ENCODE measurements at regions not wholly inside any gene's neighbourhood (a gene's known extent, or its start where the extent isn't known, plus 50 kb on each side); places are given as distances from the start of the nearest gene placed in this dataset.

- Histone ChIP-seq H3K27me3 (ENCODE audit: control insufficient read depth, insufficient read depth, low read length) (no peaks in the 10 kb centered on the region), H3K27ac (ENCODE audit: low read depth in 2 of 2, low read length in 2 of 2) (no peak overlapping the region), H3K4me3 (ENCODE audit: low read length in 3 of 3) (no peak overlapping the region), H3K36me3 (ENCODE audit: control insufficient read depth in 2 of 3, insufficient read depth in 3 of 3, low read length in 3 of 3) (no peaks in the 10 kb centered on the region), H3K9me3 (ENCODE audit: control insufficient read depth in 2 of 3, insufficient read depth in 1 of 3, low read length in 3 of 3) (no peaks in the 10 kb centered on the region), H3K4me1 (ENCODE audit: control insufficient read depth in 2 of 3, insufficient read depth in 2 of 3, low read depth in 1 of 3, low read length in 3 of 3) (no peaks in the 10 kb centered on the region), H3K9ac (ENCODE audit: low read length in 3 of 3) (no peak overlapping the region)
- no peak for FAIRE-seq
- no peak for DNase-seq
- intact Hi-C loops (cut with DNase I), result no loop called here
- TF ChIP-seq CTCF (IDR thresholded peaks at IDR 0.05; ENCODE audit: borderline replicate concordance, extremely low read depth, insufficient read depth), result no peak
Measured at GRCh38 chr14:96997269-96997668, 200.1 kb downstream of the VRK1 start.

- Histone ChIP-seq H3K27me3 (ENCODE audit: control insufficient read depth, insufficient read depth, low read length) (no peaks in the 10 kb centered on the region), H3K9me3 (ENCODE audit: control insufficient read depth in 2 of 3, insufficient read depth in 1 of 3, low read length in 3 of 3) (no peaks in the 10 kb centered on the region), H3K27ac (ENCODE audit: low read depth in 2 of 2, low read length in 2 of 2) (no peak overlapping the region), H3K4me1 (ENCODE audit: control insufficient read depth in 2 of 3, insufficient read depth in 2 of 3, low read depth in 1 of 3, low read length in 3 of 3) (no peaks in the 10 kb centered on the region), H3K4me3 (ENCODE audit: low read length in 3 of 3) (no peak overlapping the region), H3K36me3 (ENCODE audit: control insufficient read depth in 2 of 3, insufficient read depth in 3 of 3, low read length in 3 of 3) (no peaks in the 10 kb centered on the region), H3K9ac (ENCODE audit: low read length in 3 of 3) (no peak overlapping the region)
- FAIRE-seq (no peak), DNase-seq (no peak)
- intact Hi-C loops (cut with DNase I), result no loop called here
- TF ChIP-seq CTCF (IDR thresholded peaks at IDR 0.05; ENCODE audit: borderline replicate concordance, extremely low read depth, insufficient read depth), result no peak
Measured at GRCh38 chr14:96997996-96998395, 200.8 kb downstream of the VRK1 start.

- Histone ChIP-seq H3K9ac (ENCODE audit: low read length in 3 of 3) (no peak overlapping the region), H3K4me1 (ENCODE audit: control insufficient read depth in 2 of 3, insufficient read depth in 2 of 3, low read depth in 1 of 3, low read length in 3 of 3) (no peaks in the 10 kb centered on the region), H3K36me3 (ENCODE audit: control insufficient read depth in 2 of 3, insufficient read depth in 3 of 3, low read length in 3 of 3) (no peaks in the 10 kb centered on the region), H3K9me3 (ENCODE audit: control insufficient read depth in 2 of 3, insufficient read depth in 1 of 3, low read length in 3 of 3) (no peaks in the 10 kb centered on the region), H3K27ac (ENCODE audit: low read depth in 2 of 2, low read length in 2 of 2) (no peak overlapping the region), H3K27me3 (ENCODE audit: control insufficient read depth, insufficient read depth, low read length) (no peaks in the 10 kb centered on the region), H3K4me3 (ENCODE audit: low read length in 3 of 3) (no peak overlapping the region)
- intact Hi-C loops (cut with DNase I), result no loop called here
- DNase-seq (no peak), FAIRE-seq (no peak)
- TF ChIP-seq CTCF (IDR thresholded peaks at IDR 0.05; ENCODE audit: borderline replicate concordance, extremely low read depth, insufficient read depth), result no peak
Measured at GRCh38 chr14:96999654-97000155, 202.5 kb downstream of the VRK1 start.

GRCh38 chr14:97002454-97002853, 205.3 kb downstream of the VRK1 start:
- no peak for TF ChIP-seq CTCF (IDR thresholded peaks at IDR 0.05; ENCODE audit: borderline replicate concordance, extremely low read depth, insufficient read depth)
- no peak for FAIRE-seq

More at GRCh38 chr14:97002454-97002853, 205.3 kb downstream of the VRK1 start:
- Histone ChIP-seq H3K27me3 (ENCODE audit: control insufficient read depth, insufficient read depth, low read length) (no peaks in the 10 kb centered on the region), H3K36me3 (ENCODE audit: control insufficient read depth in 2 of 3, insufficient read depth in 3 of 3, low read length in 3 of 3) (no peaks in the 10 kb centered on the region), H3K9me3 (ENCODE audit: control insufficient read depth in 2 of 3, insufficient read depth in 1 of 3, low read length in 3 of 3) (no peaks in the 10 kb centered on the region), H3K27ac (ENCODE audit: low read depth in 2 of 2, low read length in 2 of 2) (no peak overlapping the region), H3K9ac (ENCODE audit: low read length in 3 of 3) (no peak overlapping the region), H3K4me3 (ENCODE audit: low read length in 3 of 3) (no peak overlapping the region), H3K4me1 (ENCODE audit: control insufficient read depth in 2 of 3, insufficient read depth in 2 of 3, low read depth in 1 of 3, low read length in 3 of 3) (no peaks in the 10 kb centered on the region)
- intact Hi-C loops (cut with DNase I), result no loop called here
- DNase-seq, result no peak

Measured in kidney (tissue), 13 donors.